HG02840 (cell line): ENCODE measurements at regions not wholly inside any gene's neighbourhood (a gene's known extent, or its start where the extent isn't known, plus 50 kb on each side); places are given as distances from the start of the nearest gene placed in this dataset.
"Not testable (repeated sequence)": the region's sequence is repeated elsewhere in the genome, so short reads cannot be mapped to it uniquely, and the experiment has no call there.

Source experiments
- ATAC-seq: cut with Tn5 transposase; IDR thresholded peaks from one replicate; pipeline ENCODE4 v1.9.1; 2021; ENCODE audit warnings: mild to moderate bottlenecking, moderate library complexity, moderate number of reproducible peaks; ENCODE audit not compliant: unreplicated experiment, low FRiP score

DNA sequence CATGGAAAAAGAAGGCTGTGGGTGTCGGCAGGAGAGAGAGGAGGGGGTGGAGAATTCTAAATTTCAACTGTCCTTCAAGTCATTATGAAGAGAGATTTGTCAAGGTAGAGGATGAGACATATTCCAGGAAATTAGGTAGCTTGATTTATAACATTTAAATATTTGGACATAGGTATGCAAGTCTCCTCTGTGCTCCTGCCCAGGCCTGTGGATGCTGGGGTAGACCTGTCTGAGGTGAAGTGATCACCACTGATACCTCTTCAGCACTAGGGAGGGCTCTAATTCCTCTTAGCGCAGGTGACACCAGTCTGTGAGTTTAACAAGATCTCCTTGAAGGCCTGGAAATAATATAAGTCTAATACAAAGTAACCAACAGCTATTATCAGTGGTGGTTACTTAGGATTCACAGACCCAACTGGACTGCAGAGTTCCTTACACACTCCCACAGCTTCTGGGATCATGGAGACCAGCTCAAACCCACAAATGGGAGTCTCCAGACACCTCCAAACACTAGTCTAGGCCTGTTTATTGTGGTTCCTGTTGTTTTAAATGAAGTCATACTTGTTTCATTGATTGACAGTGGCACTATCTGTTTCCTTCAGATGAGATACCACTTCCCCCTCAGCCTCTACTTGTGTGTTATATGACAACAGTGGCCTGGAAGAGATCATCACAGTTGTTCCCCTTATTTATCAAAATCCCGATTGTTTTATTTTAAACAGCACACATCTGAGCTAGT is 104.1 kb upstream of the ITPRID2 start:
- ATAC-seq = no peak

DNA sequence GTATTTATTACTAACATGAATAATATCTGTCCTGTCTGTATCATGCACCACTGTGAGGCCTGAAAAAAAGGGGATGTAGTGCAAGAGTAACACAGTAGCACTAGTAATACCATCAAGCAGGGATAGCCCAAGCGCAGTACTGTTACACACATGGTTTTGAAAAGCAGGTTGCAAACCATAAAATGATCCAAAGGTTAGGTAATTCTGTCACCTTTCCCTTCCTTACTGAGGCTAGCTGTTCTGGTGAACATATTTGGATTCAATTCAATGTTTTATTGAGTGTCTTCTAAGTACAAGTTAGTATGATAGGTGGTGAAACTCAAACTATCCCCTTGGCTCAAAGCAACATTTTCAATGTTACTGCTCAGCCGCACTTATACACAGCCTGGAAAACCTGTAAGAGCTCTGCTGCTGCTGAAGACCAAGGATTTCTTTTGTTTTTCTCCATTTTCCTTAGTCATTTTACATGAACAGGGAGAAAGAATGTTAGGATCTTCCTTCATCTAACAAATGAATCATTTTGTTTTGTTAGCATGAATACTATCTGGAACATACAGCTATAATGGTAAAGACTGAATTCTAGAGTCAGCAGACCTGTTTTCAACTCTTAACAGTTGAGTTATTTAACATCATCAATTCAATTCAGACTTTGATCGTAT is 102.5 kb upstream of the ITPRID2 start:
- ATAC-seq = no peak

- ATAC-seq = no peak
These were observed 101.6 kb upstream of the ITPRID2 start for GRCh38 chr2:181789827-181790448.

DNA sequence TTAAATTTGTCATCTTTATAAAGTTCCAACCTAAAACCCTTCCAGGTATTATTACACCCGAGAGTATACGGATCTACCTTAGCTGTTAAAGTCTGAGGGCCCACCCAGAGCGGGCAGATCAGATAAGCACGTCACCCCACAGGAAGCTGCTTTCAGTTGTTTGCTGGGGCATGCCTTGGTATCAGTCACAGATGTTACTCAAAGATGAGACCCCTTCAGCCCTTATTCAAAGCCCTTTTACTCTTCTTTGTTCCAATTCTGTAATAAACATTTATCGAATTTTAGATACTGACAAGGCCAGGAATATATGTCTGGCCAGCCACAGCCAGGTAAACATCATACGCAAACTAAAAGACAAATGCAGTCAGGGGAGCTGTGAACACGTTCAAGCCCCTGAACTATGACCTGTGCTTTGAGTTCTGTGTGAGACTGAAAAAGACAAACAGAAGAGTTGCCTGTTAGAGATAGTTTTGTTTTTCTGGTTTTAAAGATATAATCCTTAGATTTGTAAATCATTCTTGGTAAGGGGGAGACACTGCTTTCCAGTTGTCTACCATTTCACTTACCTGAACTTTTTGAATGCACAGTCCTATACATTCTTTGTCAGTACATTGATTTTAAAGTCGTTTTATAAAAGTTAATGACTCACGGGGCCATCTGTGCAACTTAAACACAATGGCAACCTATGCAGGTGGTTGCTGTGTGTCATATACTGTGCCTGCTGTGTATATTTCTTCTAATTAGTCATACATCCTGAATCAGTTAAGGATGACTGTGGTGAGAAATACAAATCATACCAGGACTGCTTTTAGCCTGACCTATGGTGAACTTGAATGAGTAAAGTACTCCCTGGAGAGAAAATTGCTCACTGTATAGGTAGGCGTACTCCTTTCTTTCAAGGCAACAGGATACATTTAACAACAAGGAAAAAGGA is 100.5 kb upstream of the ITPRID2 start:
- ATAC-seq = peak; percentile 98

DNA sequence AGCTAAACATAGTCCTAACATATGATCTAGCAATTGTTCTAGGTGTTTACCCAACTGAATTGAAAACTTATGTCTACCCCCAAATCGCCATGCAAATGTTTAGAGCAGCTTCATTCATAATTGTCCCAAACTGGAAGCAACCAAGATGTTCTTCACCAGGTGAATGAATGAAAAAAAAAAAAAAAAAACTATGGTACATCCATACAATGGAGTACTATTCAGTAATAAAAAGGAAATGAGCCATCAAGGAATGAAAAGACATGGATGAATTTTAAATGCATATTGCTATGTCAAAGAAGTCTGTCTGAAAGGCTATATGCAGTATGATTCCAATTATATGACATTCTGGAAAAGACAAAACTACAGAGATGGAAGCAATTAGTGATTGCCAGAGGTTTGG is 98.6 kb upstream of the ITPRID2 start:
- no peak for ATAC-seq

DNA sequence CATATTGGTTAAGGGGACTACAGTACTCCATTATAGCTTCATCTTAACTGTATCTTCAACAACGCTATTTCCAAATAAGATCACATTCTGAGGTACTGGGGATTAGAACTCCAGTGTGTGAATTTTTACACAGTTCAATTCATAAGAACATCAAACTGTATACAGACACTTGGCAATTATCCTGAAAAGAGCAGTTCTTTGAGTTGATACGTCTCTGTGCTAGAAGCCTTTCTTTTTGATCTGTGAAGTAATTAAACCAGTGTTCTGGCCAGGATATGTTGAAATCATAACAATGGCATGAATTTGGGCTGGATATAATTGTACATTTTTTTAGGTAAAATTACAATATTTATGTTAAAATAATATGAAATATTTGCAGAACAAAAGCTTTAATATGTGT is 93.5 kb upstream of the ITPRID2 start:
- no peak for ATAC-seq

GRCh38 chr2:181802300-181802699 is 89.2 kb upstream of the ITPRID2 start:
- ATAC-seq = not testable (repeated sequence)

DNA sequence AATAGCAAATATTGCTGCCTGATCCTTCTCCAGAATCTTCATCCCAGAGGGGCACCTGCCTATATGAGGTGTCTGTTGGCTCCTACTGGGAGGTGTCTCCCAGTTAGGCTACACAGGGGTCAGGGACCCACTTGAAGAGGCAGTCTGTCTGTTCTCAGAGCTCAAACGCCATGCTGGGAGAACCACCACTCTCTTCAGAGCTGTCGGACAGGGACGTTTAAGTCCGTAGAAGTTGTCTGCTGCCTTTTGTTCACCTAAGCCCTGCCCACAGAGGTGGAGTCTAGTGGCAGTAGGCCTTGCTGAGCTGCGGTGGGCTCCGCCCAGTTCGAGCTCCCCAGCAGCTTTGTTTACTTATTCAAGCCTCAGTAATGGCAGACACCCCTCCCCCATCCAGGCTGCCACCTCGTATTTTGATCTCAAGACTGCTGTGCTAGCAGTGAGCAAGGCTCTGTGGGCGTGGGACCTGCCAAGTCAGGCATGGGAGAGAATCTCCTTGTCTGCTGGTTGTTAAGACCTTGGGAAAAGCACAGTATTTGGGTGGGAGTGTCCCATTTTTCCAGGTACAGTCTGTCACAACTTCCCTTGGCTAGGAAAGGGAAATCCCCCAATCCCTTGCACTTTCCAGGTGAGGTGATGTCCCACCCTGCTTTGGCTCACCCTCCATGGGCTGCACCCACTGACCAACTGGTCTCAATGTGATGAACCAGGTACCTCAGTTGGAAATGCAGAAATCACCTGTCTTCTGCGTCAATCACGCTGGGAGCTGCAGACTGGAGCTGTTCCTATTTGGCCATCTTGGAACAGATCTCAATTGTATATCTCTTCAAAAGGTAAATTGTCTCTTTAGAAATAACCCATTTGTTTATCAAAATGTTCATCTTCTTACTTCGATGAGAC is 87.4 kb upstream of the ITPRID2 start:
- ATAC-seq = not testable (repeated sequence)

DNA sequence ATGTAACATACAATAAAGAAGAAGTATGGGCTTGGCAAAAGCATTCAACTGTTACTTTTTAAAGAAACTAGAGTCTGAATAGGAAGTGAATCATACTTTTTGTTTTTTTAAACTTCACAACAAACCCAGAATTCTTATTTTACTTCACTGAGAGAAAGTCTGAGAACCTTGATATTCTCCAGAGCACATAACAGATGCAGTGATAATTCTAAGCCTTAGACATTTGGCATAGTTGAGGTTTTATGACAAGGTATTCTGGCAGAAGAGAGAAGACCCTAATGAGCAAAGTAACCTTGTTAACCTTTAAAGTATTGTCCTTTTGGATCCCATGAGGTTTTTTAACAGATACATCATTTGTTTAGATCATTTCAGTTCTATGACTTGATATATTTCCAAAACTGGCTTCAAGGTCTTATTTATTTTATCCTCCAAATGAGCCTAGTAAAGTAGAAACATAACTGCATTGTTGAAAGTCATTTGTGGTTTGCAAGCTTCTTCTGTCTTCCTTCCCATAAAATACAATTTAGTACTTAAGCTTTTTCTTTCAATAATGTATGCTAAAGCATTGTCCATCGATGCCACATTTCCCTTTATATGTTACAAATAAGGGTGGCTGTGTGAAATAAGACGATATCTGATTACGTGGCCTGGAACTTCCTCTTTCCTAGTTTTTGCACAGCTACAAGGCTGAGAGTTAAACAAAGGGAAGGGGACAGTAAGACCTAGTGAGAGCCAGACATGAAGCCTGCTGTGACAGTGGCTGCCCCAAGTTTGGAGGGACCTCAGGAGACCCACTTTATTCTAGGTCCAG is 86.1 kb upstream of the ITPRID2 start:
- ATAC-seq = no peak

GRCh38 chr2:181806039-181806392 is 85.5 kb upstream of the ITPRID2 start:
- no peak for ATAC-seq

- ATAC-seq = no peak
These were observed 84.0 kb upstream of the ITPRID2 start for GRCh38 chr2:181807526-181807925.

GRCh38 chr2:181810823-181811695 is 80.5 kb upstream of the ITPRID2 start:
- ATAC-seq = no peak

DNA sequence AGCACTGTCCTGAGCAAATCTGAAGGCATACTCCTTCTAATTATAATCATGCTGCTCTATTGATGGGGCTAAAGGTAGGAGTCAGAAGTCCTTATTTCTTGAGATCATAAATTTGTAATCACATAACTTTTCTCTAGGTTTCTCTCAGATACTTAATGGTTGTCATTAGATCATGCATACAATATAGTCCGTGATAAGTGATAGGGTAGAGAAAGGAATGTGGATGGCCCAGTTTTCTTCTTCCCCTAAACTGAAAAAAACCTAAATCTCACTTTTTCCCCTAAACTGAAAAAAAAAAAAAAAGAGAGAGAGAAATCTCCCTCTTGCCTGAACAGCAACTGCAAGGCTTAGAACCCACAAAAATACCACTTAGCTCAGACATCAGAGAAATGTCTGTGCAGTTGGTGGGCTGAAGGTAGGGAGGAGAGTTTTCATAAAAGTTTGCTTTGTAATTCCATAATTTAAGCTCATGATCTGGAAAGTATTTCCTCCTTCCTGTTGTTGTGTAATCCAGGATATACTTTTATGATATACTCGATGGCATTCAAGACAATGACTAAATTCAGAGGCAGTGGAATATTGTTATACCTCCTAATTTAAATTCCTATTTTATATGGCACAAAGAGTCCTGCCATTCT is 79.3 kb upstream of the ITPRID2 start:
- ATAC-seq = no peak

DNA sequence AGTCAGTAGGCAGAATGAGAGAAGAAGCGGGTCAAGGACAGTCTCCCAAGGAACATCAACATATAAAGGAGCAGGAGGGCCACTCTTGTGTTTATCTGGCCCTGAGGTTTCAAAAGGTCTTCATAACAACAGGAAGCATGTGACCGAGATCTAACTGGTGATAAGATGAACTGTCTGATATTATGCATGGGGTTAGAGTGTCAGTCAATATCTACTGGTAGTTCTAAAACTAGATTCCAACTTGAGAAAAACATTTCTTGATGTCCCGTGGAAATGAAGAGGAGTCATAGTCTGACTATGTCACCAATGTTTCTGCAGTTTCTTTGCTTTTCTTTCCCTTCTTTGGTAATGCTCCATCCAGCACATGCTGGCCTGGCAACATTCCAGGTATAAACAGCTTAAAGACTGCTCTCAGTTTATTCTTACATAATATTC is 77.5 kb upstream of the ITPRID2 start:
- ATAC-seq = no peak

DNA sequence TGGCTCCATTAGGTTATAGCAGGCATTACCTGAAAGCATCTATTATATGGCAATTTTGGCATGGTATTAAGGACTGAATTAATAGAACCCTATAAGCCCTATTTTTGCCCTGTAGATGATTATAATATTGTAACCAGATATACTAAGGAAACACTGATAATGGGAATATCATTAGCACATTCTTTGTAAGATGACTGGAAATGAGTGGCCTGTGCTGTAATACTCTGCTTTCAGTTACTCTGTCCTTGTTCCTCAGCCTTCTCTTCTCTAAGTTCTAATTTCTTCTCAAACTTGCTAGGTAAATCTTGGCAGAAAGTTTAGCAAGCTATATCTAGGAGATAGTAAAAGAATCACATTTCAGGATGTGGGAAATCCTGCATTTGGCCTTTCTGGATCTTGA is 74.0 kb upstream of the ITPRID2 start:
- ATAC-seq = no peak

DNA sequence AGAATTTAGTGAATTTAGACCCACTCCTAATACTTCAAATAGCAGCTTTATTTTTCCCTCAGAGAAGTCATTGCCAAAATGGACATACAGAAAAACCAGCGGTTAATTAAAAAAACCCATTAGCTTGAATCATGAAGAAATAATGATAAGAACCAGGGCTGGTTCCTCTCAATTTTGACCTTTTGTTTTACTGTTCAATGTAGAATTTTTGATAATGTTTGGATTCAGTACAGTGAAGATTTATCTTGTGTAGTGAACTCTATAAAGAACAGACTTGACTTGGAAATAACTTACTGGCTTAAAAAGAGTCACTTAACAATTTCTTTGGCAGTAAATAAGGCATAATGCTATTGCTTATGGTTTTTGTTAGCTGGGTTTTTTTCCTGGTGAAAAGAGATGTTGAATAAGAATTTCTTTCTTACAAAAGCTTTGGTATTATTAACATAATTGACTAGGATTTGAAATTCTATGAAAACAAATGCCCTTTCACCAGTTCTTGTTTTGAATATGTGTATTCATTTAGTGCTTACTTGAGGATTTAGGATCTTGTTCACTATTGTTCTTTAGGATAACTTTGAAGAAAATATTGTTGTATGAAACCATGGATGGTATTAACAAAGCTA is 73.4 kb upstream of the ITPRID2 start:
- no peak for ATAC-seq

DNA sequence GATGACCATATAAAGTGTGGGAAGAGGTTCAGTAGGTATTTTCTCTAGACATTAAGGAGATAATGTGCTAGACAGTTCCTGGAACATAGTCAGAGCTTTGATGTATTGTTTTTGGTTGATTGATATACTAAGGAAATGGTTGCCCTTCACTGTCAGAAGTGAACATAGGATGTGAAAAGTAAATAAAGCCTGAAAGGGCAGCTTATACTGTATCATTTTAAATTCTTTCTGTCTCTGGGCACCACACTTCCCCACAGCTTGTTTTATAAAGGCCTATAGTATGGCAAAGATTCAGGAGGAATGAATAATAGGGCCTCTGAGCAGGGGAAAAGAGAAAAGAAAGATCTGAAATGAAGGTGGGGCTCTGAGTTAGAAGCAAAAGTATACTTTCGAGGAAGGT is 72.7 kb upstream of the ITPRID2 start:
- ATAC-seq = no peak
